Peyer's patch (tissue), 4 donors: ENCODE measurements at regions not wholly inside any gene's neighbourhood (a gene's known extent, or its start where the extent isn't known, plus 50 kb on each side); places are given as distances from the start of the nearest gene placed in this dataset.

Experiments
- CTCF ChIP-seq, 6 experiments: fragments of 450-650 bp in 4 of 6; fragments of 200-600 bp in 2 of 6; sonication (generic) in 1 of 6; IDR thresholded peaks; one replicate each; pipeline ENCODE4 v1.5.1; 2017 to 2019; ENCODE audit warnings: antibody characterized with exemption in 6 of 6, mild to moderate bottlenecking in 3 of 6, moderate library complexity in 1 of 6
- POLR2A ChIP-seq, 2 donors: fragments of 450-650 bp; IDR thresholded peaks; one replicate each; pipeline ENCODE4 v1.5.1; 2017; ENCODE audit warnings: antibody characterized with exemption in 2 of 2, mild to moderate bottlenecking in 2 of 2, moderate library complexity in 2 of 2

GRCh38 chr16:85971902-85972638, 73.1 kb downstream of the IRF8 start:
- no peak for TF ChIP-seq CTCF (IDR thresholded peaks at IDR 0.05)
- no peak for TF ChIP-seq POLR2A (IDR thresholded peaks at IDR 0.05)
